RWPE2 (cell line): ENCODE measurements at regions not wholly inside any gene's neighbourhood (a gene's known extent, or its start where the extent isn't known, plus 50 kb on each side); places are given as distances from the start of the nearest gene placed in this dataset.

Experiments used
- ATAC-seq: fragments of 200-7000 bp; cut with Tn5 transposase; 3 replicates; pipeline ENCODE4 v1.9.1; 2021; ENCODE audit warnings: low read depth
- DNase-seq: peaks from one replicate; pipeline ENCODE4 v3.0.0-alpha.2; 2020; ENCODE audit warnings: low spot score
- H3K27ac ChIP-seq: fragments of 450-650 bp; 2 replicates; pipeline ENCODE4 v1.5.1; 2017; ENCODE audit warnings: mild to moderate bottlenecking; ENCODE audit not compliant: poor library complexity, severe bottlenecking
- H3K27me3 ChIP-seq: fragments of 250-450 bp; sonication (Bioruptor Pico); 2 replicates; pipeline ENCODE4 v1.5.1; 2021; ENCODE audit warnings: mild to moderate bottlenecking, moderate library complexity; ENCODE audit not compliant: insufficient read depth, poor library complexity, severe bottlenecking
- H3K36me3 ChIP-seq: fragments of 250-450 bp; sonication (Bioruptor Pico); 2 replicates; pipeline ENCODE4 v1.5.1; 2020; ENCODE audit warnings: low read depth, mild to moderate bottlenecking, moderate library complexity
- H3K4me1 ChIP-seq: fragments of 250-450 bp; sonication (Bioruptor Pico); 2 replicates; pipeline ENCODE4 v1.5.1; 2021; ENCODE audit warnings: mild to moderate bottlenecking, moderate library complexity; ENCODE audit not compliant: insufficient read depth, poor library complexity, severe bottlenecking
- H3K4me3 ChIP-seq: fragments of 250-450 bp; sonication (Bioruptor Pico); 2 replicates; pipeline ENCODE4 v1.5.1; 2021; ENCODE audit warnings: mild to moderate bottlenecking, moderate library complexity; ENCODE audit not compliant: severe bottlenecking
- H3K9me3 ChIP-seq: fragments of 250-450 bp; sonication (Bioruptor Pico); 2 replicates; pipeline ENCODE4 v1.5.1; 2021; ENCODE audit warnings: mild to moderate bottlenecking, moderate library complexity; ENCODE audit not compliant: severe bottlenecking
- TF ChIP-seq, protein P1 (sequence below): fragments of 450-650 bp; IDR thresholded peaks from one replicate; pipeline ENCODE4 v1.5.1; 2017; ENCODE audit warnings: mild to moderate bottlenecking, moderate library complexity; ENCODE audit not compliant: poor library complexity, severe bottlenecking

DNA sequence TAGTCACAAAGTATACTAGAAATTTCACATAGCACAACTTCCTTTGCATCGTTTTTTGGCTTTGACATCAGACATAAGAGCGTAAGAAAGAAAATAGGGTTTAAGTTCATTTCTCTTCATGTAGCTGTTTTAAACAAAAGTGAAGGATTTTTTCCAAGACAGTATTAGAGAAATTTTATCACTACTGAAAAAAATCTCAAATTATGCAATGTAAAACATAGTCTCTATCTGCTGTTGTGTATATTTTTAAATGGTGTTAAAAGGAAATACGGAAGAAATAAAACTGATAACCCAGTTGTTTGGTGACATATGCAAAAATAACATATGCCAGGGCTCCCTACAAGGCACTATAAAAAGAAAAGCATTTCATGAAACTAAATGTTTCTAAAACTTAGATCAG is 1449.4 kb downstream of the LRRC4C start:
- no peaks in the 10 kb centered on the region for H3K9me3 ChIP-seq
- H3K36me3 ChIP-seq: no peaks in the 10 kb centered on the region
- no peak overlapping the region for H3K4me3 ChIP-seq
- H3K27ac ChIP-seq: no peak overlapping the region
- peaks cover 2% of the 10 kb centered on the region for H3K27me3 ChIP-seq
- no peaks in the 10 kb centered on the region for H3K4me1 ChIP-seq
- DNase-seq (no peak), ATAC-seq (no peak)
- TF ChIP-seq, protein P1, sequence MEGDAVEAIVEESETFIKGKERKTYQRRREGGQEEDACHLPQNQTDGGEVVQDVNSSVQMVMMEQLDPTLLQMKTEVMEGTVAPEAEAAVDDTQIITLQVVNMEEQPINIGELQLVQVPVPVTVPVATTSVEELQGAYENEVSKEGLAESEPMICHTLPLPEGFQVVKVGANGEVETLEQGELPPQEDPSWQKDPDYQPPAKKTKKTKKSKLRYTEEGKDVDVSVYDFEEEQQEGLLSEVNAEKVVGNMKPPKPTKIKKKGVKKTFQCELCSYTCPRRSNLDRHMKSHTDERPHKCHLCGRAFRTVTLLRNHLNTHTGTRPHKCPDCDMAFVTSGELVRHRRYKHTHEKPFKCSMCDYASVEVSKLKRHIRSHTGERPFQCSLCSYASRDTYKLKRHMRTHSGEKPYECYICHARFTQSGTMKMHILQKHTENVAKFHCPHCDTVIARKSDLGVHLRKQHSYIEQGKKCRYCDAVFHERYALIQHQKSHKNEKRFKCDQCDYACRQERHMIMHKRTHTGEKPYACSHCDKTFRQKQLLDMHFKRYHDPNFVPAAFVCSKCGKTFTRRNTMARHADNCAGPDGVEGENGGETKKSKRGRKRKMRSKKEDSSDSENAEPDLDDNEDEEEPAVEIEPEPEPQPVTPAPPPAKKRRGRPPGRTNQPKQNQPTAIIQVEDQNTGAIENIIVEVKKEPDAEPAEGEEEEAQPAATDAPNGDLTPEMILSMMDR: no peak

GRCh38 chr11:39992551-39992950 is 1466.9 kb downstream of the LRRC4C start:
- Histone ChIP-seq H3K9me3 (no peaks in the 10 kb centered on the region), H3K36me3 (no peaks in the 10 kb centered on the region), H3K4me3 (no peak overlapping the region), H3K27me3 (no peaks in the 10 kb centered on the region), H3K27ac (no peak overlapping the region), H3K4me1 (no peaks in the 10 kb centered on the region)
- DNase-seq: no peak
- no peak for ATAC-seq
- TF ChIP-seq, protein P1: no peak

- H3K27me3 ChIP-seq: no peaks in the 10 kb centered on the region
- H3K36me3 ChIP-seq: no peaks in the 10 kb centered on the region
- TF ChIP-seq, protein P1: no peak
- ATAC-seq (no peak), DNase-seq (no peak)
- no peak overlapping the region for H3K27ac ChIP-seq
- no peaks in the 10 kb centered on the region for H3K9me3 ChIP-seq
- H3K4me3 ChIP-seq: no peak overlapping the region
- H3K4me1 ChIP-seq: no peaks in the 10 kb centered on the region
These were observed 1469.0 kb downstream of the LRRC4C start for GRCh38 chr11:39990421-39990831.

DNA sequence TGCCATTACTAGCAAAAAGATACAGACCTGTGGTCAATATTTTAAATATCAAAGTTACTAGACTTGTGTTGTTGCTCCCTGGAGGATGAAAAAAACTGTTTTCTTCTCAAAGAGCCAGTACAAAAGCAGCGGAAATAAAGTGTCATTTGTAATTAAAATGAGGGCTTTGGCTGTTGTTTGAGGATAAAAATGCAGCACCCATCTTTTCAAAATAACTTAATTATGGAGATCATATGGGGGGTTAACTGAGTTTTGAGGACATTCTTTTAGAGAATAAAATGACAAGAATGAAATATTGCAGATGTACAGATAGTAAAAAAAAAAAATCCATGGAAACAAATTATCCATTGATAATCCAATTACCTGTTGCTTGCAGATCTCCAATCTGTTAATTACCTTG is 1484.4 kb downstream of the LRRC4C start:
- no peak for ATAC-seq

DNA sequence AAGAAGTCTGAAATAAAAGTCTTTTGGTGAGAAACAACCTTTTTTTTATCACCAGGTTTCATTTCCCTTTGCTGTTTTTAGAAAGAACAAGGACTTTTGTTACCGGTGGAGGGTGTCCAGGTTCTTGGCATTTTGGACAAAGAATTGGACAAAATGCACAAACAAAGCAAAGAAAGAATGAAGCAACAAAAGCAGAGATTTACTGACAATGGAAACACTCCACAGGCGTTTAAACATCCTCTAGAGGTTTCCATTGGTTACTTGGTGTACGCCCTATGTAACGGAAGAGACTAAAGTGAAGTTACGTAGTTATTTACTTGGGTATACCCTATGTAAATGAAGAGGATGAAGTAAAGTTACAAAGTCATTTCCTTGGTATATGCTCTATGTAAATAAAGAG is 1487.0 kb downstream of the LRRC4C start:
- Histone ChIP-seq H3K4me3 (no peak overlapping the region), H3K36me3 (no peaks in the 10 kb centered on the region), H3K27ac (no peak overlapping the region), H3K9me3 (no peaks in the 10 kb centered on the region), H3K4me1 (no peaks in the 10 kb centered on the region), H3K27me3 (no peaks in the 10 kb centered on the region)
- DNase-seq: no peak
- TF ChIP-seq, protein P1: no peak
- ATAC-seq: no peak

More for the DNA sequence above, 1484.4 kb downstream of the LRRC4C start:
- H3K9me3 ChIP-seq: no peaks in the 10 kb centered on the region
- H3K27ac ChIP-seq: no peak overlapping the region
- no peaks in the 10 kb centered on the region for H3K36me3 ChIP-seq
- no peaks in the 10 kb centered on the region for H3K27me3 ChIP-seq
- no peak for DNase-seq
- no peak overlapping the region for H3K4me3 ChIP-seq
- no peaks in the 10 kb centered on the region for H3K4me1 ChIP-seq
- TF ChIP-seq, protein P1: no peak
